ENCODE measurements at regions not wholly inside any gene's neighbourhood (a gene's known extent, or its start where the extent isn't known, plus 50 kb on each side); places are given as distances from the start of the nearest gene placed in this dataset.

DNA sequence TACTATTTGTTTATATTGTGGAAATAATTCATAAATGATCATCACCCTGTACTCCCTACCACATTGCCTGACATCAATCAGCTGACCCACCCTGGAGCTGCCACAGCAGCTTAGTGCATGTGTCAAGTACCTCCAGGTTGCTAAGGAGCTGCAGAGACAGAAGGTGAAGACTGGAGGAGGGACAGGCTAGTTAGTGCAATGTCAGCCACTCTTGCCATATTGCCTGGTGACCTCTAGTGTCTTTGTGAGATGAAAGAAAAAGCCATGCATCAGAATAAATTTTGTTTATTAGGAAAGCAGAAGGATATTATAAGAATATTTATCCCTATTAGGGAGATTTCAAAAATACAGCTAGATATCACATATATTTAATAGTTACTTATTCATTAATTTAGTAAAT is 243.9 kb upstream of the FAT4 start (continued):
- TF ChIP-seq, protein P1, sequence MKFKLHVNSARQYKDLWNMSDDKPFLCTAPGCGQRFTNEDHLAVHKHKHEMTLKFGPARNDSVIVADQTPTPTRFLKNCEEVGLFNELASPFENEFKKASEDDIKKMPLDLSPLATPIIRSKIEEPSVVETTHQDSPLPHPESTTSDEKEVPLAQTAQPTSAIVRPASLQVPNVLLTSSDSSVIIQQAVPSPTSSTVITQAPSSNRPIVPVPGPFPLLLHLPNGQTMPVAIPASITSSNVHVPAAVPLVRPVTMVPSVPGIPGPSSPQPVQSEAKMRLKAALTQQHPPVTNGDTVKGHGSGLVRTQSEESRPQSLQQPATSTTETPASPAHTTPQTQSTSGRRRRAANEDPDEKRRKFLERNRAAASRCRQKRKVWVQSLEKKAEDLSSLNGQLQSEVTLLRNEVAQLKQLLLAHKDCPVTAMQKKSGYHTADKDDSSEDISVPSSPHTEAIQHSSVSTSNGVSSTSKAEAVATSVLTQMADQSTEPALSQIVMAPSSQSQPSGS (CRISPR knock-in tag; IDR thresholded peaks at IDR 0.05) = no peak
- TF ChIP-seq, protein P2, sequence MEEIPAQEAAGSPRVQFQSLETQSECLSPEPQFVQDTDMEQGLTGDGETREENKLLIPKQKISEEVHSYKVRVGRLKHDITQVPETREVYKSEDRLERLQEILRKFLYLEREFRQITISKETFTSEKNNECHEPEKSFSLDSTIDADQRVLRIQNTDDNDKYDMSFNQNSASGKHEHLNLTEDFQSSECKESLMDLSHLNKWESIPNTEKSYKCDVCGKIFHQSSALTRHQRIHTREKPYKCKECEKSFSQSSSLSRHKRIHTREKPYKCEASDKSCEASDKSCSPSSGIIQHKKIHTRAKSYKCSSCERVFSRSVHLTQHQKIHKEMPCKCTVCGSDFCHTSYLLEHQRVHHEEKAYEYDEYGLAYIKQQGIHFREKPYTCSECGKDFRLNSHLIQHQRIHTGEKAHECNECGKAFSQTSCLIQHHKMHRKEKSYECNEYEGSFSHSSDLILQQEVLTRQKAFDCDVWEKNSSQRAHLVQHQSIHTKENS (CRISPR knock-in tag; IDR thresholded peaks at IDR 0.05) = no peak

DNA sequence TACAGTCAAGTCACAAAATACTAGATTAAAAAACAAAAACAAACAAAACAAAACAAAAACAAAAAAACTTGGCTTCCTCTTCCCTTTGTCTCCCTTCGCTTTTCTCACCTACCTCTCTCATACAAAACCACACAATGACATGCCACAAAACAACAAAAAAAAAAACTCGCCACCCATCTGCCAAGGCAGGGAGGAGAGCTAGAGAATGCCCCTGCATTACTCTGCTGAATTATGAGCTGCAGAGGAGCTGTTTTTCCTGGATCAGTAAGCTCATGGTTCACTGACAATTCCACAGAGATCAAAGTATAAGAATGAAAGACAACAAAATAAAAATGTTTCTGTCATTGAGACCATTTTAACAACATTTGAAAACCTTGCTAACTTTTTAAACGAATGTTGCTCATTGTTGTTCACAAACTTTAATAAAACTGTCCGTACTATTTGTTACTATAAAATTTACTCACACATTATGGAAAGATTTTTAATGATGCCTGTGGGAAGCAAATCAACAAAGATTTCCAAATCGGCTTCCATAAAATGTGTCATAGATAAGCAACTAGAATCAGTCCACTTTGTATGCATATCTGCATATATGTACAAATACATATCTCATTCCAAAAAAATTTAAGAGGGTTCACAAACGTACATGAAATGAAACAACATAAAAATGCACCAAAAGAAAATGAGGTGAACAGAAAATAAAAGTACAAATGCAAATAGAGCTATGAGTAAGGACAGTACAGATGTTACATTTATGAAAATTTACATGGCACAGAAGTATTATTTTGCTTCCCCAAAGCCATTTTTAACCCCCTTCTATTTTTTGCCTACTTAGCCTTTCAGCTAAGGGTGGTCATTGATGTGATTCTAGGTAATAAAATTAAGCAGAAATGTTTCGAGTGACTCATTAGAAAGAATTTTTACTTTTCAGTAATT is 252.4 kb upstream of the FAT4 start:
- H3K27ac ChIP-seq (ENCODE audit: extremely low read depth, low read depth, low read length) = no peak overlapping the region
- FAIRE-seq (no peak), ATAC-seq (no peak), DNase-seq (ENCODE audit: extremely low read depth in 1 of 4, low spot score in 3 of 4) (no peak)
- H3K36me3 ChIP-seq (ENCODE audit: control insufficient read depth, insufficient read depth, low read length) = no peaks in the 10 kb centered on the region
- no peak overlapping the region for H3K9ac ChIP-seq (ENCODE audit: insufficient read depth in 1 of 2, low read depth in 2 of 2, low read length in 2 of 2)
- no peaks in the 10 kb centered on the region for H3K79me2 ChIP-seq (ENCODE audit: control insufficient read depth, insufficient read depth, low read length)
- no peaks in the 10 kb centered on the region for H3K9me1 ChIP-seq (ENCODE audit: control insufficient read depth, insufficient read depth, low read length)
- H3K4me2 ChIP-seq (ENCODE audit: insufficient read depth, low read length) = no peak overlapping the region
- ChIA-PET CTCF (ENCODE audit: low intra/inter-chr PET ratio) (no interaction called here), POLR2A (no interaction called here)
- no peak overlapping the region for H2AFZ ChIP-seq (ENCODE audit: low read depth, low read length)
- WGBS (ENCODE audit: insufficient coverage, low coverage, missing lambda C conversion rate) = 0% methylated on average over 7 of the region's 7 CpGs
- intact Hi-C loops (cut with micrococcal nuclease) = no loop called here
- H4K20me1 ChIP-seq (replicated peaks; ENCODE audit: control insufficient read depth, insufficient read depth, low read length) = no peaks in the 10 kb centered on the region
- no peaks in the 10 kb centered on the region for H3K4me1 ChIP-seq (replicated peaks in 1 of 2; ENCODE audit: control insufficient read depth in 2 of 2, insufficient read depth in 2 of 2, low read length in 2 of 2)
- no peaks in the 10 kb centered on the region for H3K27me3 ChIP-seq (ENCODE audit: control insufficient read depth in 2 of 2, insufficient read depth in 2 of 2, low read length in 2 of 2)
- H3K9me3 ChIP-seq (replicated peaks; ENCODE audit: control insufficient read depth, insufficient read depth, low read depth, low read length) = no peaks in the 10 kb centered on the region
- in situ Hi-C loops (cut with MboI) = no loop called here
- BruUV-seq (replicated peaks) = no TSS peak
- no peak overlapping the region for H3K4me3 ChIP-seq
- TF ChIP-seq, protein P3, sequence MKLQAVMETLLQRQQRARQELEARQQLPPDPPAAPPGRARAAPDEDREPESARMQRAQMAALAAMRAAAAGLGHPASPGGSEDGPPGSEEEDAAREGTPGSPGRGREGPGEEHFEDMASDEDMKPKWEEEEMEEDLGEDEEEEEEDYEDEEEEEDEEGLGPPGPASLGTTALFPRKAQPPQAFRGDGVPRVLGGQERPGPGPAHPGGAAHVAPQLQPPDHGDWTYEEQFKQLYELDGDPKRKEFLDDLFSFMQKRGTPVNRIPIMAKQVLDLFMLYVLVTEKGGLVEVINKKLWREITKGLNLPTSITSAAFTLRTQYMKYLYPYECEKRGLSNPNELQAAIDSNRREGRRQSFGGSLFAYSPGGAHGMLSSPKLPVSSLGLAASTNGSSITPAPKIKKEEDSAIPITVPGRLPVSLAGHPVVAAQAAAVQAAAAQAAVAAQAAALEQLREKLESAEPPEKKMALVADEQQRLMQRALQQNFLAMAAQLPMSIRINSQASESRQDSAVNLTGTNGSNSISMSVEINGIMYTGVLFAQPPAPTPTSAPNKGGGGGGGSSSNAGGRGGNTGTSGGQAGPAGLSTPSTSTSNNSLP (IDR thresholded peaks at IDR 0.05; ENCODE audit: borderline replicate concordance, low read depth, low read length) = no peak
- TF ChIP-seq HCFC1 (IDR thresholded peaks at IDR 0.05; ENCODE audit: low read depth, low read length) = no peak
- TF ChIP-seq EWSR1 (IDR thresholded peaks at IDR 0.05; ENCODE audit: borderline replicate concordance, low read depth, partially characterized antibody) = no peak
- TF ChIP-seq ZC3H11A (IDR thresholded peaks at IDR 0.05; ENCODE audit: low read depth, low read length) = no peak
- no peak for TF ChIP-seq ZNF444 (CRISPR knock-in tag; IDR thresholded peaks at IDR 0.05)
- TF ChIP-seq POLR3A (IDR thresholded peaks at IDR 0.05; ENCODE audit: borderline replicate concordance, extremely low read depth, insufficient read depth, insufficient read length) = no peak
- TF ChIP-seq, protein P4, sequence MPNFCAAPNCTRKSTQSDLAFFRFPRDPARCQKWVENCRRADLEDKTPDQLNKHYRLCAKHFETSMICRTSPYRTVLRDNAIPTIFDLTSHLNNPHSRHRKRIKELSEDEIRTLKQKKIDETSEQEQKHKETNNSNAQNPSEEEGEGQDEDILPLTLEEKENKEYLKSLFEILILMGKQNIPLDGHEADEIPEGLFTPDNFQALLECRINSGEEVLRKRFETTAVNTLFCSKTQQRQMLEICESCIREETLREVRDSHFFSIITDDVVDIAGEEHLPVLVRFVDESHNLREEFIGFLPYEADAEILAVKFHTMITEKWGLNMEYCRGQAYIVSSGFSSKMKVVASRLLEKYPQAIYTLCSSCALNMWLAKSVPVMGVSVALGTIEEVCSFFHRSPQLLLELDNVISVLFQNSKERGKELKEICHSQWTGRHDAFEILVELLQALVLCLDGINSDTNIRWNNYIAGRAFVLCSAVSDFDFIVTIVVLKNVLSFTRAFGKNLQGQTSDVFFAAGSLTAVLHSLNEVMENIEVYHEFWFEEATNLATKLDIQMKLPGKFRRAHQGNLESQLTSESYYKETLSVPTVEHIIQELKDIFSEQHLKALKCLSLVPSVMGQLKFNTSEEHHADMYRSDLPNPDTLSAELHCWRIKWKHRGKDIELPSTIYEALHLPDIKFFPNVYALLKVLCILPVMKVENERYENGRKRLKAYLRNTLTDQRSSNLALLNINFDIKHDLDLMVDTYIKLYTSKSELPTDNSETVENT (CRISPR knock-in tag; IDR thresholded peaks at IDR 0.05) = no peak
- TF ChIP-seq ZNF239 (CRISPR knock-in tag; IDR thresholded peaks at IDR 0.05) = no peak
- TF ChIP-seq KAT7 (CRISPR knock-in tag; IDR thresholded peaks at IDR 0.05; ENCODE audit: borderline replicate concordance) = no peak
- no peak for TF ChIP-seq ESRRB (CRISPR knock-in tag; IDR thresholded peaks at IDR 0.05; ENCODE audit: borderline replicate concordance)
- TF ChIP-seq SNRNP70 (optimal IDR thresholded peaks at IDR 0.05; ENCODE audit: low read depth, low read length) = no peak
